SU-DHL-6 (cell line): ENCODE measurements at regions not wholly inside any gene's neighbourhood (a gene's known extent, or its start where the extent isn't known, plus 50 kb on each side); places are given as distances from the start of the nearest gene placed in this dataset.

Experiments used
- H2AFZ ChIP-seq: fragments of 200-600 bp; sonication (generic); 2 replicates; pipeline ENCODE4 v1.6.1; 2014; ENCODE audit warnings: low read depth, mild to moderate bottlenecking, moderate library complexity, mixed read lengths, antibody characterized with exemption, low read length; ENCODE audit not compliant: severe bottlenecking
- H3F3A ChIP-seq: fragments of 200-600 bp; shearing (Covaris generic); 2 replicates; pipeline ENCODE4 v1.6.0; 2016; ENCODE audit warnings: antibody characterized with exemption, mild to moderate bottlenecking; ENCODE audit not compliant: insufficient read depth
- H3K27ac ChIP-seq: fragments of 200-600 bp; sonication (generic); 2 replicates; pipeline ENCODE4 v1.5.1; 2016; ENCODE audit warnings: low read depth, mild to moderate bottlenecking, low read length, moderate library complexity, mixed read lengths
- H3K27me3 ChIP-seq: fragments of 200-600 bp; sonication (generic), shearing (Covaris generic); 2 replicates; pipeline ENCODE4 v1.6.0; 2014; ENCODE audit warnings: mild to moderate bottlenecking, low read length
- H3K36me3 ChIP-seq: fragments of 200-600 bp; sonication (generic); 2 replicates; pipeline ENCODE4 v1.6.1; 2014; ENCODE audit warnings: mild to moderate bottlenecking, low read length, mixed read lengths
- H3K4me2 ChIP-seq: fragments of 300-600, 200-600 bp; shearing (Covaris generic), sonication (generic); 2 replicates; pipeline ENCODE4 v1.6.0; 2014; ENCODE audit warnings: low read length, low read depth, mild to moderate bottlenecking; ENCODE audit not compliant: poor library complexity, severe bottlenecking
- H3K4me3 ChIP-seq: fragments of 200-600 bp; sonication (generic); 2 replicates; pipeline ENCODE4 v1.5.1; 2014; ENCODE audit warnings: antibody characterized with exemption, low read length, mild to moderate bottlenecking, mixed read lengths; ENCODE audit not compliant: insufficient read depth, poor library complexity, severe bottlenecking
- H3K79me2 ChIP-seq: fragments of 200-600 bp; sonication (generic); 2 replicates; pipeline ENCODE4 v1.6.1; 2014; ENCODE audit warnings: mild to moderate bottlenecking, low read length, moderate library complexity; ENCODE audit not compliant: insufficient read depth
- H3K9ac ChIP-seq: fragments of 200-600 bp; sonication (generic); 2 replicates; pipeline ENCODE4 v1.7.0; 2014; ENCODE audit warnings: mild to moderate bottlenecking, low read length
- H3K9me2 ChIP-seq: fragments of 200-600 bp; sonication (generic); replicated peaks from 2 replicates; pipeline ENCODE4 v1.6.1; 2014; ENCODE audit warnings: low read length; ENCODE audit not compliant: insufficient read depth
- H3K9me3 ChIP-seq: fragments of 200-600 bp; sonication (generic); 2 replicates; pipeline ENCODE4 v1.6.1; 2014; ENCODE audit warnings: low read length, mixed read lengths; ENCODE audit not compliant: insufficient read depth
- H4K20me1 ChIP-seq: fragments of 200-600 bp; sonication (generic); 2 replicates; pipeline ENCODE4 v1.6.1; 2014; ENCODE audit warnings: low read depth, mild to moderate bottlenecking, antibody characterized with exemption, low read length, moderate library complexity, mixed read lengths
- CTCF ChIP-seq: fragments of 200-600 bp; sonication (generic); IDR thresholded peaks from one replicate; pipeline ENCODE4 v1.5.1; 2017; ENCODE audit warnings: antibody characterized with exemption, mild to moderate bottlenecking, low read length, moderate library complexity; ENCODE audit not compliant: insufficient read depth, poor library complexity, severe bottlenecking
- EZH2phosphoT487 ChIP-seq: fragments of 200-600 bp; sonication (generic), shearing (Covaris generic); conservative IDR thresholded peaks from 2 replicates; pipeline ENCODE4 v1.6.1; 2018; ENCODE audit warnings: mild to moderate bottlenecking, antibody characterized with exemption, low read length, moderate library complexity, mixed read lengths

- no peak overlapping the region for H3K4me2 ChIP-seq
- H3K27ac ChIP-seq: no peak overlapping the region
- H3K79me2 ChIP-seq: no peaks in the 10 kb centered on the region
- H2AFZ ChIP-seq: no peak overlapping the region
- no peak overlapping the region for H3K9ac ChIP-seq
- H3K4me3 ChIP-seq: no peak overlapping the region
- no peaks in the 10 kb centered on the region for H3K27me3 ChIP-seq
- H3F3A ChIP-seq: no peaks in the 10 kb centered on the region
- no peaks in the 10 kb centered on the region for H3K36me3 ChIP-seq
- no peaks in the 10 kb centered on the region for H4K20me1 ChIP-seq
- no peaks in the 10 kb centered on the region for H3K9me3 ChIP-seq
- TF ChIP-seq CTCF: no peak
- no peak for TF ChIP-seq EZH2phosphoT487
- H3K9me2 ChIP-seq: no peaks in the 10 kb centered on the region
Measured at GRCh38 chr9:26753971-26754370, 138.6 kb downstream of the CAAP1 start.

- H3K27me3 ChIP-seq: no peaks in the 10 kb centered on the region
- H3K27ac ChIP-seq: no peak overlapping the region
- H3K36me3 ChIP-seq: no peaks in the 10 kb centered on the region
- no peaks in the 10 kb centered on the region for H4K20me1 ChIP-seq
- no peaks in the 10 kb centered on the region for H3K9me2 ChIP-seq
- no peak overlapping the region for H3K9ac ChIP-seq
- no peaks in the 10 kb centered on the region for H3K9me3 ChIP-seq
- H3F3A ChIP-seq: no peaks in the 10 kb centered on the region
- no peak overlapping the region for H3K4me3 ChIP-seq
- no peak overlapping the region for H3K4me2 ChIP-seq
- H2AFZ ChIP-seq: no peak overlapping the region
- no peaks in the 10 kb centered on the region for H3K79me2 ChIP-seq
- no peak for TF ChIP-seq EZH2phosphoT487
- no peak for TF ChIP-seq CTCF
Measured at GRCh38 chr9:26750162-26750561, 142.4 kb downstream of the CAAP1 start.

GRCh38 chr9:26748449-26749058 lies 144.0 kb downstream of the CAAP1 start:
- no peak overlapping the region for H3K27ac ChIP-seq
- H3F3A ChIP-seq: no peaks in the 10 kb centered on the region
- no peak for TF ChIP-seq EZH2phosphoT487
- TF ChIP-seq CTCF: no peak
- no peak overlapping the region for H3K4me3 ChIP-seq
- no peaks in the 10 kb centered on the region for H4K20me1 ChIP-seq
- H3K4me2 ChIP-seq: no peak overlapping the region
- no peak overlapping the region for H3K9ac ChIP-seq
- no peak overlapping the region for H2AFZ ChIP-seq
- no peaks in the 10 kb centered on the region for H3K27me3 ChIP-seq
- H3K9me3 ChIP-seq: no peaks in the 10 kb centered on the region
- no peaks in the 10 kb centered on the region for H3K9me2 ChIP-seq
- H3K36me3 ChIP-seq: no peaks in the 10 kb centered on the region
- H3K79me2 ChIP-seq: no peaks in the 10 kb centered on the region
